HL-60 (cell line): ENCODE measurements at regions not wholly inside any gene's neighbourhood (a gene's known extent, or its start where the extent isn't known, plus 50 kb on each side); places are given as distances from the start of the nearest gene placed in this dataset.

Experiments used
- DNase-seq, 2 experiments: peaks; one replicate each; pipeline ENCODE4 v3.0.0-alpha.2; 2010 to 2020; ENCODE audit warnings: low read depth in 1 of 2, low spot score in 1 of 2
- H3K27ac ChIP-seq: fragments of 250-450 bp; sonication (Bioruptor Pico); replicated peaks from 2 replicates; pipeline ENCODE4 v1.5.1; 2020; ENCODE audit warnings: mild to moderate bottlenecking, moderate library complexity
- H3K27me3 ChIP-seq: fragments of 250-450 bp; sonication (Bioruptor Pico); 2 replicates; pipeline ENCODE4 v1.5.1; 2021; ENCODE audit warnings: mild to moderate bottlenecking, moderate library complexity; ENCODE audit not compliant: insufficient read depth, poor library complexity, severe bottlenecking
- H3K4me3 ChIP-seq: replicated peaks from 2 replicates; pipeline ENCODE4 v1.5.1; 2011; ENCODE audit warnings: mild to moderate bottlenecking, control low read depth, low read length; ENCODE audit not compliant: insufficient read depth
- GABPA ChIP-seq: IDR thresholded peaks from 2 replicates; pipeline ENCODE4 v1.6.1; 2012; ENCODE audit warnings: low read depth
- POLR2AphosphoS5 ChIP-seq: IDR thresholded peaks from 2 replicates; pipeline ENCODE4 v1.6.1; 2012; ENCODE audit warnings: low read depth
- SPI1 ChIP-seq: IDR thresholded peaks from 2 replicates; pipeline ENCODE4 v1.6.1; 2012; ENCODE audit warnings: low read depth, mild to moderate bottlenecking, borderline replicate concordance
- TF ChIP-seq, protein P1 (sequence below): IDR thresholded peaks from one replicate; pipeline ENCODE4 v1.5.1; 2011; ENCODE audit warnings: low read length, control low read depth, inconsistent platforms; ENCODE audit not compliant: insufficient read depth
- TF ChIP-seq, protein P2 (sequence below): IDR thresholded peaks from 2 replicates; pipeline ENCODE4 v1.6.1; 2012; ENCODE audit warnings: low read depth; ENCODE audit not compliant: insufficient replicate concordance

DNA sequence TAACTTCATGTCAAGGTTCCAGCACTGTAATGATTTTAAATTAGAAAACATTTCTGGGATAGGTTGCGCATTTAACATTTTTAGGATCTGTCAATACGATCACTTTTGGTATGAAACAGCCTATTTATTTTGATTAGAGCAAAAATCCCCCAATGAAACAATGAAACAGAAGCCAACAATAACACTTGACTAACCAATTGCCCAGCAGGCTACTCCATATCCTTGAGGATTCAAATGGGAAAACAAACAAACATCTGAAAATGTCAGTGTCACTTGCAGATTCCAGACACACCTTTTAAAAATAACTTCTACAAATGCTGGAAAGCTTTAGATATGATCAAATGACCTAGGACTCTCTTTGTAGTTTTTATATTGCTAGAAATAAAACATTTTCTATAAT lies 1412.5 kb upstream of the PRR20A start:
- no peak for DNase-seq
- Histone ChIP-seq H3K27me3 (no peaks in the 10 kb centered on the region), H3K27ac (no peak overlapping the region), H3K4me3 (no peak overlapping the region)
- TF ChIP-seq SPI1 = no peak
- TF ChIP-seq, protein P1, sequence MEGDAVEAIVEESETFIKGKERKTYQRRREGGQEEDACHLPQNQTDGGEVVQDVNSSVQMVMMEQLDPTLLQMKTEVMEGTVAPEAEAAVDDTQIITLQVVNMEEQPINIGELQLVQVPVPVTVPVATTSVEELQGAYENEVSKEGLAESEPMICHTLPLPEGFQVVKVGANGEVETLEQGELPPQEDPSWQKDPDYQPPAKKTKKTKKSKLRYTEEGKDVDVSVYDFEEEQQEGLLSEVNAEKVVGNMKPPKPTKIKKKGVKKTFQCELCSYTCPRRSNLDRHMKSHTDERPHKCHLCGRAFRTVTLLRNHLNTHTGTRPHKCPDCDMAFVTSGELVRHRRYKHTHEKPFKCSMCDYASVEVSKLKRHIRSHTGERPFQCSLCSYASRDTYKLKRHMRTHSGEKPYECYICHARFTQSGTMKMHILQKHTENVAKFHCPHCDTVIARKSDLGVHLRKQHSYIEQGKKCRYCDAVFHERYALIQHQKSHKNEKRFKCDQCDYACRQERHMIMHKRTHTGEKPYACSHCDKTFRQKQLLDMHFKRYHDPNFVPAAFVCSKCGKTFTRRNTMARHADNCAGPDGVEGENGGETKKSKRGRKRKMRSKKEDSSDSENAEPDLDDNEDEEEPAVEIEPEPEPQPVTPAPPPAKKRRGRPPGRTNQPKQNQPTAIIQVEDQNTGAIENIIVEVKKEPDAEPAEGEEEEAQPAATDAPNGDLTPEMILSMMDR = no peak
- TF ChIP-seq GABPA = no peak
- no peak for TF ChIP-seq POLR2AphosphoS5

DNA sequence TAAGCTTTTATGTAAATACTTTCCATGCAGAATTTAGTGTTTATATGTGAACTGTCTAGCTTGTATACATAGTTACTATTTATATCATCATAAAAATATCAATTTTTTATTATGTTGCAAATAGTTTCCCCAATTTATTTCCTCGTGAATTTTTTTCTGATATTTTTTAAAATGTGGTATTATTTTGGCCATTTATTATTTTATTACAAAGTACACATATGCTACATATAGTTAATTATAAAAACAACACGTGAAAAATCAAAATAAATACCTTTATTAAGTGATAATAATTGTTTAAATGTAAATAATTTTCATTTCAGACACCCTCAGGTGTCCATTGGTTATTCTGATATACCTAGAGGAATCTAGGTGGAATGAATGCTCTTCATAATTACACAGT lies 1394.9 kb upstream of the PRR20A start:
- no peak for TF ChIP-seq POLR2AphosphoS5
- TF ChIP-seq, protein P1 = no peak
- no peak for TF ChIP-seq SPI1
- TF ChIP-seq GABPA = no peak
- TF ChIP-seq, protein P2, sequence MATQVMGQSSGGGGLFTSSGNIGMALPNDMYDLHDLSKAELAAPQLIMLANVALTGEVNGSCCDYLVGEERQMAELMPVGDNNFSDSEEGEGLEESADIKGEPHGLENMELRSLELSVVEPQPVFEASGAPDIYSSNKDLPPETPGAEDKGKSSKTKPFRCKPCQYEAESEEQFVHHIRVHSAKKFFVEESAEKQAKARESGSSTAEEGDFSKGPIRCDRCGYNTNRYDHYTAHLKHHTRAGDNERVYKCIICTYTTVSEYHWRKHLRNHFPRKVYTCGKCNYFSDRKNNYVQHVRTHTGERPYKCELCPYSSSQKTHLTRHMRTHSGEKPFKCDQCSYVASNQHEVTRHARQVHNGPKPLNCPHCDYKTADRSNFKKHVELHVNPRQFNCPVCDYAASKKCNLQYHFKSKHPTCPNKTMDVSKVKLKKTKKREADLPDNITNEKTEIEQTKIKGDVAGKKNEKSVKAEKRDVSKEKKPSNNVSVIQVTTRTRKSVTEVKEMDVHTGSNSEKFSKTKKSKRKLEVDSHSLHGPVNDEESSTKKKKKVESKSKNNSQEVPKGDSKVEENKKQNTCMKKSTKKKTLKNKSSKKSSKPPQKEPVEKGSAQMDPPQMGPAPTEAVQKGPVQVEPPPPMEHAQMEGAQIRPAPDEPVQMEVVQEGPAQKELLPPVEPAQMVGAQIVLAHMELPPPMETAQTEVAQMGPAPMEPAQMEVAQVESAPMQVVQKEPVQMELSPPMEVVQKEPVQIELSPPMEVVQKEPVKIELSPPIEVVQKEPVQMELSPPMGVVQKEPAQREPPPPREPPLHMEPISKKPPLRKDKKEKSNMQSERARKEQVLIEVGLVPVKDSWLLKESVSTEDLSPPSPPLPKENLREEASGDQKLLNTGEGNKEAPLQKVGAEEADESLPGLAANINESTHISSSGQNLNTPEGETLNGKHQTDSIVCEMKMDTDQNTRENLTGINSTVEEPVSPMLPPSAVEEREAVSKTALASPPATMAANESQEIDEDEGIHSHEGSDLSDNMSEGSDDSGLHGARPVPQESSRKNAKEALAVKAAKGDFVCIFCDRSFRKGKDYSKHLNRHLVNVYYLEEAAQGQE = no peak
- H3K27ac ChIP-seq = no peak overlapping the region
- no peak for DNase-seq
- no peak overlapping the region for H3K4me3 ChIP-seq
- no peaks in the 10 kb centered on the region for H3K27me3 ChIP-seq

DNA sequence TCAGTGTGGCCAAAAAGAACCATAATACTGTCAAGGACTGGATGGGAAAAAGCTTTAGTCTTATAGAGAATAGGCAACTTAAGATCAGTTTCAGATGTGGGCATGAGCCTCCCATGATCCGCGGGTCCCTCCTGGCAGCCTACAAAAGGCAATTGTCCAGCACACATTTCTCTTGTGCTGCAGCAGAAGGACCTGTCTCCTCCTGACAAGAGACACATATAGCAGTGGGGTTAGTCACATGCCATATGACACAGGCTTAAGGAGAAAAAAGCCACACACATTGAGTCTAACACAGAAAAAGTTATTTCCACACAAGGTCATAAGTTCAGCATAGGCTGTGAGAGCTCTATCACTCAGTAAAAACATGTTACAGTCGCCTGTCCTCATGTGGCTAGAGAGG lies 1378.7 kb upstream of the PRR20A start:
- TF ChIP-seq POLR2AphosphoS5 (no peak), GABPA (no peak)
- TF ChIP-seq, protein P1 = no peak
- TF ChIP-seq, protein P2 = no peak
- Histone ChIP-seq H3K4me3 (no peak overlapping the region), H3K27ac (no peak overlapping the region), H3K27me3 (no peaks in the 10 kb centered on the region)
- no peak for DNase-seq

DNA sequence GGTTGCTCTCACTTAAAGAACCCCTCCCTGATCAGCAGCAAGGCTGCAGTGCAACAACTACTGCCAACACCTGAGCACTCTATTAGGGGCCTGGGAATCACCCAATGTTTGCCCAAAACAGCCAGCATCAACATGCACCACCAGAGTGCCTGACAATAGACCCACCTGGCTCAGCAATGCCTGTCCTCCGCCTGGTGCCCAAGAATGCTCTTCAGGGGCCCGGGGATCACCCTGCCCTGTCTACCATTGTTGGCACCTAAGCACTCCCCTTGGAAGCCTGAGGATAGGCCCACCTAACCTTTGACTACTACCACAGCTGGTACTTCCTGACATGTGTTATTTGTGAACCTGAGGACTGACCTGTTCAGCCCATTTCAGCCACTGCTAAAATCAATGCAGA lies 1363.1 kb upstream of the PRR20A start:
- DNase-seq = no peak
- Histone ChIP-seq H3K27me3 (no peaks in the 10 kb centered on the region), H3K4me3 (no peak overlapping the region), H3K27ac (no peak overlapping the region)
- TF ChIP-seq POLR2AphosphoS5 (no peak), SPI1 (no peak), GABPA (no peak)
- TF ChIP-seq, protein P1 = no peak
- TF ChIP-seq, protein P2 = no peak
